ENCODE measurements at regions not wholly inside any gene's neighbourhood (a gene's known extent, or its start where the extent isn't known, plus 50 kb on each side); places are given as distances from the start of the nearest gene placed in this dataset.

DNA sequence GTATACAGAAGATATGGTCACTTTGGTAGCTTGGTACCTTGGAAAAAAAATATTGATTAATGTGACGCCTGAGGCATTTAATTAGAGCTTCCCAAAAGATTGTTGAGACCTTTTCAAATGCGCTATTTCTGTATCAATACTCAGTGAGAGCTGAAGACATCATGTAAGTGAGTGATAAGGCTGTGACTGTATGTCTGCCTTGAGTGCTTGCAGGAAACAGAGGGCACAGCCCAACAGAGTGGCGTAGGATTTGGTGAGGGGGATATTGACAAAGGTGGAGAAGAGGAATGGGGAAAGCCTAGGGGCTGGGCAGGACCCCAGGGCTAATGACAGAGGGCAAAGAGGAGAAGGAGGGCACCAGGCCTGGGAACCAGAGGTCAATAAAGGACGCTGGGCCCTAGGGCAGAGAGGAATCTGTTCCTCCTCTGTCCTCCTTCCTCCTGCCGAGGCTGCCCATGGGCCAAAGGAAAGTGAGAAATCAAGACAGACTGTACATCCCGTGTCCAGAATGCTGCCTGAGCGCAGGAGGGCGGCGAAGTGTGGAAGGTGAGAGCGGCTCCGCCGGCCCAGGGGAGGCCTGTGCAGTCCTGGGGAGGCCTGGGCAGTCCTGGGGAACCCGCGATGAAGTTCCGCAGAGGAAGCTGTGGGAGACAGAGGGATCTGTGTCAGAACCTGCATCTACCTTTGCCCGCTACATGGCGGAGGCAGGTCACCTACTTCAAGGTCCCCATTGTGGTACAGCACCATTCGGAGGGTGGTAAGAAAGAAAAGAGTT is 228.6 kb upstream of the PIEZO2 start (continued):
- TF ChIP-seq ZNF530 (CRISPR knock-in tag; IDR thresholded peaks at IDR 0.05; ENCODE audit: low read depth) (no peak), PLSCR1 (CRISPR knock-in tag; IDR thresholded peaks at IDR 0.05; ENCODE audit: borderline replicate concordance) (no peak)

DNA sequence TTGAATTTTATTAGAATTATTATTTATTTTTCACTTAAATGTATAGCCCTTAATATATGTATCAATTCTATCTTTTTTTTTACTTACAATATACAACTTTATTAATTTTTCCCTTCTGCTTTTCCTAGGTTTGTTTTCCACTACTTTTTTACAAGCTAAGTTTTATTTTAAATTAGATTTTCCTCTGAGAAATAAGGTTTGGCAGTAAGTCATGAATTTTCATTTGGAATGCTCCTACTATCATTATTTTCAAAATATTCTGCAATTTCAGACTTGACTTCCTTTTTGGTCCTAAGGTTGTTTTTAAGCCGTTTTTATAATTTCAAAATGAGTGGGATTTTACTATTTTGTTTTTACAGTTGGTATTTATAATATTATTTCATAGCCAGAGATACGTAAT is 222.8 kb upstream of the PIEZO2 start:
- Histone ChIP-seq H4K20me1 (ENCODE audit: insufficient read depth, low read length) (no peaks in the 10 kb centered on the region), H3K4me2 (ENCODE audit: low read depth, low read length) (no peak overlapping the region), H2AFZ (ENCODE audit: low read length) (no peak overlapping the region), H3K9me3 (ENCODE audit: low read length) (no peaks in the 10 kb centered on the region), H3K4me3 (replicated peaks in 1 of 3; ENCODE audit: insufficient read depth in 1 of 3, low read depth in 2 of 3, low read length in 3 of 3) (no peak overlapping the region), H3K27me3 (ENCODE audit: control insufficient read depth in 1 of 2, insufficient read depth in 2 of 2, low read length in 2 of 2) (no peaks in the 10 kb centered on the region), H3K36me3 (replicated peaks in 1 of 2; ENCODE audit: control insufficient read depth in 1 of 2, insufficient read depth in 2 of 2, low read length in 2 of 2) (no peaks in the 10 kb centered on the region), H3K27ac (ENCODE audit: extremely low read length, insufficient read depth, low read length) (no peak overlapping the region), H3K9ac (ENCODE audit: insufficient read depth, low read depth, low read length) (no peak overlapping the region), H3K79me2 (ENCODE audit: insufficient read depth, low read length) (no peaks in the 10 kb centered on the region), H3K4me1 (ENCODE audit: insufficient read depth, low read length) (no peaks in the 10 kb centered on the region)
- in situ Hi-C loops (cut with HindIII; ENCODE audit: extremely low pct_ligation_motif_present, low pct_unique_long_range_greater_than_20kb) = no loop called here
- FAIRE-seq (no peak), ATAC-seq (no peak), DNase-seq (ENCODE audit: low spot score) (no peak)
- intact Hi-C loops (cut with micrococcal nuclease; ENCODE audit: unreplicated experiment) = no loop called here
- BruUV-seq (replicated peaks) = no TSS peak
- POLR2A ChIA-PET = no interaction called here
- 1% methylated on average over 2 of the region's 2 CpGs for WGBS (ENCODE audit: low lambda C conversion rate)
- TF ChIP-seq, protein P1, sequence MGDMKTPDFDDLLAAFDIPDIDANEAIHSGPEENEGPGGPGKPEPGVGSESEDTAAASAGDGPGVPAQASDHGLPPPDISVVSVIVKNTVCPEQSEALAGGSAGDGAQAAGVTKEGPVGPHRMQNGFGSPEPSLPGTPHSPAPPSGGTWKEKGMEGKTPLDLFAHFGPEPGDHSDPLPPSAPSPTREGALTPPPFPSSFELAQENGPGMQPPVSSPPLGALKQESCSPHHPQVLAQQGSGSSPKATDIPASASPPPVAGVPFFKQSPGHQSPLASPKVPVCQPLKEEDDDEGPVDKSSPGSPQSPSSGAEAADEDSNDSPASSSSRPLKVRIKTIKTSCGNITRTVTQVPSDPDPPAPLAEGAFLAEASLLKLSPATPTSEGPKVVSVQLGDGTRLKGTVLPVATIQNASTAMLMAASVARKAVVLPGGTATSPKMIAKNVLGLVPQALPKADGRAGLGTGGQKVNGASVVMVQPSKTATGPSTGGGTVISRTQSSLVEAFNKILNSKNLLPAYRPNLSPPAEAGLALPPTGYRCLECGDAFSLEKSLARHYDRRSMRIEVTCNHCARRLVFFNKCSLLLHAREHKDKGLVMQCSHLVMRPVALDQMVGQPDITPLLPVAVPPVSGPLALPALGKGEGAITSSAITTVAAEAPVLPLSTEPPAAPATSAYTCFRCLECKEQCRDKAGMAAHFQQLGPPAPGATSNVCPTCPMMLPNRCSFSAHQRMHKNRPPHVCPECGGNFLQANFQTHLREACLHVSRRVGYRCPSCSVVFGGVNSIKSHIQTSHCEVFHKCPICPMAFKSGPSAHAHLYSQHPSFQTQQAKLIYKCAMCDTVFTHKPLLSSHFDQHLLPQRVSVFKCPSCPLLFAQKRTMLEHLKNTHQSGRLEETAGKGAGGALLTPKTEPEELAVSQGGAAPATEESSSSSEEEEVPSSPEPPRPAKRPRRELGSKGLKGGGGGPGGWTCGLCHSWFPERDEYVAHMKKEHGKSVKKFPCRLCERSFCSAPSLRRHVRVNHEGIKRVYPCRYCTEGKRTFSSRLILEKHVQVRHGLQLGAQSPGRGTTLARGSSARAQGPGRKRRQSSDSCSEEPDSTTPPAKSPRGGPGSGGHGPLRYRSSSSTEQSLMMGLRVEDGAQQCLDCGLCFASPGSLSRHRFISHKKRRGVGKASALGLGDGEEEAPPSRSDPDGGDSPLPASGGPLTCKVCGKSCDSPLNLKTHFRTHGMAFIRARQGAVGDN (CRISPR knock-in tag; IDR thresholded peaks at IDR 0.05) = no peak
- TF ChIP-seq ZNF619 (CRISPR knock-in tag; IDR thresholded peaks at IDR 0.05) = no peak
- no peak for TF ChIP-seq ZMYM2 (CRISPR knock-in tag; IDR thresholded peaks at IDR 0.05)
- no peak for TF ChIP-seq CAMTA2 (CRISPR knock-in tag; IDR thresholded peaks at IDR 0.05; ENCODE audit: borderline replicate concordance)
- TF ChIP-seq MIER2 (CRISPR knock-in tag; IDR thresholded peaks at IDR 0.05) = no peak
- CTCF ChIA-PET (ENCODE audit: low intra/inter-chr PET ratio, low total read pairs) = no interaction called here
